ENCODE measurements at regions not wholly inside any gene's neighbourhood (a gene's known extent, or its start where the extent isn't known, plus 50 kb on each side); places are given as distances from the start of the nearest gene placed in this dataset.

DNA sequence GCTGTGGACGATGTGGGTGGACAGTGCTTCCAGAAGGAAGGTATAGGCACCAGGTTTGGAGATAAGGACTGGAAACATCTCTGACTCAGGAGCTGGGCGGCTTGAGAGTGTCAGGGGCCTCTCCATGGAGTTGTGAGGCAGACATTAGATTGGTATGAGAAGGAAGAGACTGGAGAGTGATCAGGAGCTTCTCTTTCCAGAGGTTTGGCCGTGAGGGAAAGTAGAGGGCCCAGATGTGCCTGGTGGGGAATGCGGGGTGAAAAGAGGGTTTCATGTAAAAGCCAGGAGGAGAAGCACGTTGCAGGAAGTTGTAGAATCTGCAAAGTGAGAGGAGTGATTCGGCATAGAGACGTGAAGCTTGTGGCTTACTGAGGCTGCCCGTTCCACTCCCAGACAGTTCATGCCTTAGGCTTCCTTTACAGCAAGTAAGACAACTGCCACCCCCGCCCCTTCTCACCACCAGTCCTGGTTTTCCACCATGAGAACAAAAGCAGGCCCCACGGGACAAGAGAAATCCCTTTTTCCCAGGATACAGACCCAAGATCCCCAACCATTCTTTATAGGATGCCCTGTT, 166.3 kb upstream of the HDAC4 start:
- TF ChIP-seq, protein P1, sequence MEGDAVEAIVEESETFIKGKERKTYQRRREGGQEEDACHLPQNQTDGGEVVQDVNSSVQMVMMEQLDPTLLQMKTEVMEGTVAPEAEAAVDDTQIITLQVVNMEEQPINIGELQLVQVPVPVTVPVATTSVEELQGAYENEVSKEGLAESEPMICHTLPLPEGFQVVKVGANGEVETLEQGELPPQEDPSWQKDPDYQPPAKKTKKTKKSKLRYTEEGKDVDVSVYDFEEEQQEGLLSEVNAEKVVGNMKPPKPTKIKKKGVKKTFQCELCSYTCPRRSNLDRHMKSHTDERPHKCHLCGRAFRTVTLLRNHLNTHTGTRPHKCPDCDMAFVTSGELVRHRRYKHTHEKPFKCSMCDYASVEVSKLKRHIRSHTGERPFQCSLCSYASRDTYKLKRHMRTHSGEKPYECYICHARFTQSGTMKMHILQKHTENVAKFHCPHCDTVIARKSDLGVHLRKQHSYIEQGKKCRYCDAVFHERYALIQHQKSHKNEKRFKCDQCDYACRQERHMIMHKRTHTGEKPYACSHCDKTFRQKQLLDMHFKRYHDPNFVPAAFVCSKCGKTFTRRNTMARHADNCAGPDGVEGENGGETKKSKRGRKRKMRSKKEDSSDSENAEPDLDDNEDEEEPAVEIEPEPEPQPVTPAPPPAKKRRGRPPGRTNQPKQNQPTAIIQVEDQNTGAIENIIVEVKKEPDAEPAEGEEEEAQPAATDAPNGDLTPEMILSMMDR (IDR thresholded peaks at IDR 0.05) = no peak
- Mint-ChIP-seq H3K27me3 (ENCODE audit: low read depth in 2 of 2) (peaks cover 5 to 6% of the 10 kb centered on the region in 2 donors), H3K27ac (no peak overlapping the region), H3K36me3 (no peaks in the 10 kb centered on the region), H3K4me1 (peaks cover 0 to 5% of the 10 kb centered on the region in 2 donors), H3K4me3 (no peak overlapping the region), H3K9me3 (no peaks in the 10 kb centered on the region)
- no peaks in the 10 kb centered on the region for H3K27me3 ChIP-seq (ENCODE audit: control insufficient read depth, insufficient read depth, low read length)
- H3K36me3 ChIP-seq (ENCODE audit: control insufficient read depth, insufficient read depth, low read length) = no peaks in the 10 kb centered on the region
- ATAC-seq = no peak
- DNase-seq = no peak
- H3K9me3 ChIP-seq (ENCODE audit: control insufficient read depth, insufficient read depth, low read length) = no peaks in the 10 kb centered on the region
- H3K27ac ChIP-seq (ENCODE audit: low read length) = no peak overlapping the region
- H3K4me3 ChIP-seq (ENCODE audit: low read length) = no peak overlapping the region
- intact Hi-C loops (cut with micrococcal nuclease) = no loop called here
- H3K4me1 ChIP-seq (ENCODE audit: control insufficient read depth, insufficient read depth, low read length) = no peaks in the 10 kb centered on the region
- WGBS (ENCODE audit: insufficient coverage) = 43% methylated on average over 10 of the region's 10 CpGs

- H3K36me3 Mint-ChIP-seq = no peaks in the 10 kb centered on the region
- ATAC-seq = no peak
- 95% methylated on average over 15 of the region's 15 CpGs for WGBS (ENCODE audit: insufficient coverage)
- peaks cover 5 to 6% of the 10 kb centered on the region in 2 donors for H3K27me3 Mint-ChIP-seq (ENCODE audit: low read depth in 2 of 2)
- no peak overlapping the region for H3K27ac Mint-ChIP-seq
- Histone ChIP-seq H3K9me3 (ENCODE audit: control insufficient read depth, insufficient read depth, low read length) (no peaks in the 10 kb centered on the region), H3K36me3 (ENCODE audit: control insufficient read depth, insufficient read depth, low read length) (no peaks in the 10 kb centered on the region), H3K4me3 (ENCODE audit: low read length) (no peak overlapping the region), H3K27ac (ENCODE audit: low read length) (no peak overlapping the region), H3K4me1 (ENCODE audit: control insufficient read depth, insufficient read depth, low read length) (no peaks in the 10 kb centered on the region), H3K27me3 (ENCODE audit: control insufficient read depth, insufficient read depth, low read length) (no peaks in the 10 kb centered on the region)
- TF ChIP-seq, protein P1 (IDR thresholded peaks at IDR 0.05) = no peak
- peaks cover 0 to 5% of the 10 kb centered on the region in 2 donors for H3K4me1 Mint-ChIP-seq
- DNase-seq = no peak
- H3K4me3 Mint-ChIP-seq = no peak overlapping the region
- no peaks in the 10 kb centered on the region for H3K9me3 Mint-ChIP-seq
- intact Hi-C loops (cut with micrococcal nuclease) = no loop called here
Observed at GRCh38 chr2:239566162-239566994, 165.6 kb upstream of the HDAC4 start.

DNA sequence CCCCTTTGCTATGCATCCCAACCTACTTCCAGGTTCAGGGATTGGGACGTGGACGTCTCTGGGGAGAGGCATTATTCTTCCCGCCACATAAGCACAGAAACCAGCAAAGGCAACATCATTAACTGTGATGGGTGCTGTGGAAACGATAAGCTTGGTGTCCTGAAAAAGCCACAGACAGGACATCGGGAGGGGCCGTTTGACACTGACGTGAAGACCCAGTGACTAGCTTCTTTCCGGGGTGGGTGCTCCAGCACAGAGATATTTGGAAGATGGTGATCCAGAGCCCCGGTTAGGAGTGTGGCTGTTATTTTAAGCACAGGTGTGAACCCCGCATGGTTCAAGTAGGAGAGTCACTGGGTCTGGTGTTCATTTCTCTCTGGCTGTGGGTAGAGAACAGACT, 163.8 kb upstream of the HDAC4 start:
- H3K4me3 Mint-ChIP-seq = no peak overlapping the region
- no peaks in the 10 kb centered on the region for H3K27me3 ChIP-seq (ENCODE audit: control insufficient read depth, insufficient read depth, low read length)
- ATAC-seq (no peak), DNase-seq (no peak)
- H3K27ac ChIP-seq (ENCODE audit: low read length) = no peak overlapping the region
- WGBS (ENCODE audit: insufficient coverage) = 91% methylated on average over 7 of the region's 10 CpGs
- TF ChIP-seq, protein P1 (IDR thresholded peaks at IDR 0.05) = no peak
- no peaks in the 10 kb centered on the region for H3K9me3 Mint-ChIP-seq
- no peak overlapping the region for H3K27ac Mint-ChIP-seq
- no peaks in the 10 kb centered on the region for H3K9me3 ChIP-seq (ENCODE audit: control insufficient read depth, insufficient read depth, low read length)
- H3K4me3 ChIP-seq (ENCODE audit: low read length) = no peak overlapping the region
- H3K4me1 Mint-ChIP-seq = no peaks in the 10 kb centered on the region
- no peaks in the 10 kb centered on the region for H3K36me3 ChIP-seq (ENCODE audit: control insufficient read depth, insufficient read depth, low read length)
- intact Hi-C loops (cut with micrococcal nuclease) = no loop called here
- H3K36me3 Mint-ChIP-seq = no peaks in the 10 kb centered on the region
- H3K27me3 Mint-ChIP-seq (ENCODE audit: low read depth in 2 of 2) = peaks cover 3 to 5% of the 10 kb centered on the region in 2 donors
- H3K4me1 ChIP-seq (ENCODE audit: control insufficient read depth, insufficient read depth, low read length) = no peaks in the 10 kb centered on the region
